ENCODE measurements at regions not wholly inside any gene's neighbourhood (a gene's known extent, or its start where the extent isn't known, plus 50 kb on each side); places are given as distances from the start of the nearest gene placed in this dataset.
"Not testable (repeated sequence)": the region's sequence is repeated elsewhere in the genome, so short reads cannot be mapped to it uniquely, and the experiment has no call there.

DNA sequence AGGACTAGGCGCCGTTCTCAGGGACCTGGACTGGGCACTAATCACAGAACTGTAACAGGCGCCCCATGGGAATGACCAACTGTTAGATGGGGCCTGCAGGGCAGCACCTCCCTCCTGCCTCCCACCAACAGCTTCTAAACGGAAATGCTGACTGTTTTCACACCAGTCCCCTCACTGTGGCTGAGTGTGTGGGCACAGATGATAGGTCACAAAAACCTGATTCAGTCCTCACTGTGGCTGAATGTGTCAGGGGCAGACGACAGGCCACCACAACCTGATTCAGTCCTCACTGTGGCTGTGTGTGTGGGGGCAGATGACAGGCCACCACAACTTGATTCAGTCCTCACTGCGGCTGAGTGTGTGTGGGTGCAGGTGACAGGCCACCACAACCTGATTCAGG is 1499.9 kb upstream of the USP9Y start:
- TF ChIP-seq, protein P1, sequence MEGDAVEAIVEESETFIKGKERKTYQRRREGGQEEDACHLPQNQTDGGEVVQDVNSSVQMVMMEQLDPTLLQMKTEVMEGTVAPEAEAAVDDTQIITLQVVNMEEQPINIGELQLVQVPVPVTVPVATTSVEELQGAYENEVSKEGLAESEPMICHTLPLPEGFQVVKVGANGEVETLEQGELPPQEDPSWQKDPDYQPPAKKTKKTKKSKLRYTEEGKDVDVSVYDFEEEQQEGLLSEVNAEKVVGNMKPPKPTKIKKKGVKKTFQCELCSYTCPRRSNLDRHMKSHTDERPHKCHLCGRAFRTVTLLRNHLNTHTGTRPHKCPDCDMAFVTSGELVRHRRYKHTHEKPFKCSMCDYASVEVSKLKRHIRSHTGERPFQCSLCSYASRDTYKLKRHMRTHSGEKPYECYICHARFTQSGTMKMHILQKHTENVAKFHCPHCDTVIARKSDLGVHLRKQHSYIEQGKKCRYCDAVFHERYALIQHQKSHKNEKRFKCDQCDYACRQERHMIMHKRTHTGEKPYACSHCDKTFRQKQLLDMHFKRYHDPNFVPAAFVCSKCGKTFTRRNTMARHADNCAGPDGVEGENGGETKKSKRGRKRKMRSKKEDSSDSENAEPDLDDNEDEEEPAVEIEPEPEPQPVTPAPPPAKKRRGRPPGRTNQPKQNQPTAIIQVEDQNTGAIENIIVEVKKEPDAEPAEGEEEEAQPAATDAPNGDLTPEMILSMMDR (IDR thresholded peaks at IDR 0.05; ENCODE audit: insufficient read depth, low read depth, low read length), result not testable (repeated sequence)
- not testable (repeated sequence) for TF ChIP-seq EZH2 (IDR thresholded peaks at IDR 0.05; ENCODE audit: insufficient read depth, low read length)
